Activated naive CD8-positive, alpha-beta T cell treated with anti-CD3 and anti-CD28 coated beads, Interleukin-2, amount 10 ng/mL, durations not matched to agents 7 days and 5 days (primary cell): ENCODE measurements at regions not wholly inside any gene's neighbourhood (a gene's known extent, or its start where the extent isn't known, plus 50 kb on each side); places are given as distances from the start of the nearest gene placed in this dataset.

Experiments used
- ATAC-seq: fragments of 150-1000 bp; cut with Tn5 transposase; one replicate; pipeline ENCODE4 v1.10.0; 2021; ENCODE audit warnings: low read depth, moderate library complexity
- POLR2A ChIA-PET: fragments of 350-600 bp; sonication (Branson Sonifier 250); formaldehyde crosslinking; loops from one replicate; lab custom pipeline; 2021; ENCODE audit warnings: antibody characterized with exemption; lab: Charles Lee
- DNase-seq: peaks from one replicate; pipeline ENCODE4 v3.0.0; 2021
- H3K27ac Mint-ChIP-seq: one replicate; pipeline ENCODE4 v1.8.0; 2022; ENCODE audit warnings: mild to moderate bottlenecking, mixed read lengths
- H3K27me3 Mint-ChIP-seq: one replicate; pipeline ENCODE4 v1.8.0; 2022; ENCODE audit warnings: mild to moderate bottlenecking, moderate library complexity, mixed read lengths
- H3K36me3 Mint-ChIP-seq: one replicate; pipeline ENCODE4 v1.8.0; 2021; ENCODE audit warnings: mild to moderate bottlenecking, mixed read lengths
- H3K4me1 Mint-ChIP-seq: one replicate; pipeline ENCODE4 v1.8.0; 2021; ENCODE audit warnings: mixed read lengths
- H3K4me3 Mint-ChIP-seq: one replicate; pipeline ENCODE4 v1.8.0; 2022; ENCODE audit warnings: mild to moderate bottlenecking, moderate library complexity, mixed read lengths
- H3K9me3 Mint-ChIP-seq: one replicate; pipeline ENCODE4 v1.8.0; 2021; ENCODE audit warnings: mixed read lengths

- Mint-ChIP-seq H3K27ac (no peak overlapping the region), H3K36me3 (no peaks in the 10 kb centered on the region), H3K4me1 (no peaks in the 10 kb centered on the region), H3K4me3 (no peak overlapping the region), H3K9me3 (no peaks in the 10 kb centered on the region), H3K27me3 (peaks cover 2% of the 10 kb centered on the region)
- DNase-seq: no peak
- ATAC-seq: no peak
- POLR2A ChIA-PET: no interaction called here
Measured at GRCh38 chr4:27178061-27178460, 317.4 kb downstream of the STIM2 start.

DNA sequence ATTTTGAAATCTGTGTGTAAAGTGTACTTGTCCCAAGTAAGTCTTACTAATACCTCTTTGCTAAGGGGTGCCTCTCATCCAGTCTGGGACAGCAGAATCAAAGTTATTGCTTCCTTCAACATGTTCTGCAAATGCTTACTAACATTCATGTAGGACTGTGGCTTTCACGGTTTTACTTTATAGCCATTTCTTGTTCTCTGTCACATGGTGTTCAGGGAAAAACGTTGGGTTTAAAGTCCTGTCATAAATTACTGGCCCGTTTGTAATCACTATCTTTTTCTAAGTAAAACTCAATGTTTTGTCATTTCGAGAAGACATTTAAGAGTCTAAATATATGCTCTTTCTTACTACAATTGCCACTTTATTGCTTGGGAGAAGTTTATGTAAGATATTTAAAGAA, 321.1 kb downstream of the STIM2 start:
- Mint-ChIP-seq H3K27me3 (no peaks in the 10 kb centered on the region), H3K4me3 (no peak overlapping the region), H3K36me3 (no peaks in the 10 kb centered on the region), H3K27ac (no peak overlapping the region), H3K4me1 (no peaks in the 10 kb centered on the region), H3K9me3 (no peaks in the 10 kb centered on the region)
- DNase-seq (no peak), ATAC-seq (no peak)
- POLR2A ChIA-PET: no interaction called here

DNA sequence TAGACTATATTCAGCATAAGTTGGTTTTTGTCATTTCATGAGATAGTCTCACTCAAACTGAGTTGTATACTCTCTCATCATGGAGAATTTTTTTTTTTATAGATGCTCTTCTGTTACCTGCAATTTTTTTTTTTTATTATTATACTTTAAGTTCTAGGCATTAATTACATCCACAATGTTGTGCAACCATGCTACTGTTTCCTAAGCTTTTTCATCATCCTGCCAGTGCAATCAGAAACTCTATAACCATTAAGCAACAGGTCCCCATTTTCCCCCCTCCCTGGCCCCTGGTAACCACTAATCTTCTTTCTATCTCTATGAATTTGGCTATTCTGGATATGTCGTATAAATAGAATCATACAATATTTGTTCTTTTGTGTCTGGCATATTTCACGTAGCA, 321.6 kb downstream of the STIM2 start:
- DNase-seq (no peak), ATAC-seq (no peak)
- Mint-ChIP-seq H3K4me3 (no peak overlapping the region), H3K27ac (no peak overlapping the region), H3K9me3 (no peaks in the 10 kb centered on the region), H3K27me3 (no peaks in the 10 kb centered on the region), H3K4me1 (no peaks in the 10 kb centered on the region), H3K36me3 (no peaks in the 10 kb centered on the region)
- POLR2A ChIA-PET: no interaction called here

- H3K36me3 Mint-ChIP-seq: no peaks in the 10 kb centered on the region
- no peaks in the 10 kb centered on the region for H3K27me3 Mint-ChIP-seq
- no peak for DNase-seq
- POLR2A ChIA-PET: no interaction called here
- H3K27ac Mint-ChIP-seq: no peak overlapping the region
- no peak overlapping the region for H3K4me3 Mint-ChIP-seq
- no peaks in the 10 kb centered on the region for H3K4me1 Mint-ChIP-seq
- H3K9me3 Mint-ChIP-seq: no peaks in the 10 kb centered on the region
- ATAC-seq: no peak
Measured at GRCh38 chr4:27184508-27185155, 324.0 kb downstream of the STIM2 start.

- no peaks in the 10 kb centered on the region for H3K27me3 Mint-ChIP-seq
- ATAC-seq: no peak
- no peak overlapping the region for H3K4me3 Mint-ChIP-seq
- no peaks in the 10 kb centered on the region for H3K9me3 Mint-ChIP-seq
- H3K36me3 Mint-ChIP-seq: no peaks in the 10 kb centered on the region
- H3K4me1 Mint-ChIP-seq: no peaks in the 10 kb centered on the region
- no peak for DNase-seq
- POLR2A ChIA-PET: no interaction called here
- no peak overlapping the region for H3K27ac Mint-ChIP-seq
Measured at GRCh38 chr4:27186710-27187109, 326.1 kb downstream of the STIM2 start.

GRCh38 chr4:27187786-27188185, 327.1 kb downstream of the STIM2 start:
- Mint-ChIP-seq H3K9me3 (no peaks in the 10 kb centered on the region), H3K27ac (no peak overlapping the region), H3K27me3 (no peaks in the 10 kb centered on the region), H3K4me1 (no peaks in the 10 kb centered on the region), H3K4me3 (no peak overlapping the region), H3K36me3 (no peaks in the 10 kb centered on the region)
- POLR2A ChIA-PET: no interaction called here
- DNase-seq: no peak
- no peak for ATAC-seq

DNA sequence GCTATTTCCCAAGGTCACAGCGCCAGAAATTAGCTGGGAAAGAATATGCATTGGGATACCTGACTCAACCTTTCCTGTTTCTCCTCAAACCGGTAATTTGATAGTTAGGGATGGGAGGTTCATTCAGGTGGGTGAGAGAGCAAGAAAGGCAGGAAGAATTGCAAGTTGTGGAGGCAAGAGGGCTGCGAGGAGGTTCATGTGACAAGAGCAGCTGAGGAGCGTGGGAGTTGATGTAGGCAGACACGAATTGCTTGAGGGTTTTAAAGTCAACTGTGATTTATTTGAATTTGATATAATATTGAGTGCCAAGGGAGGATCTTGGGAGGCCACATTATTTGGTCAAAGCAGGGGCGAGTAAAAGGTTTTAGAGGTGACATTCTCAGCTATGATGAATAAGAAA, 329.0 kb downstream of the STIM2 start:
- H3K36me3 Mint-ChIP-seq: no peaks in the 10 kb centered on the region

DNA sequence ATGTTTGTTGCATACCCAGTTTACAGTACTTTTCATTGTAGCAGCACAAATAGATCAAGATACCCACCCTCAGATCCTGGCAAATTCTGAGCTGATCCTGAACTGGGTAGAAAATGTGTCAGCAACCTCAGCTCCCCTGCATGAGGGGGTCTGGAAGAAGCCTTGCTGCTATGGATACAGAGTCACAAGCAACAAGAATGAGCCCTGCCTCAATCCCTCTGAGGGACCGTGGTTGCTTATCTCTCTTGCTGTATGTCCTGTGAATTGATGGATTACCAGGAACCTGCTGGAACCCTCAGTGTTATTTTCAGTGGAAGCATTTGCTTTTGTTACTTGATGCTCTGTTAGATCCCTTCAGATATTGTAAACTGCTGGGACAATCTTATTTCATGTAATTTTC, 331.0 kb downstream of the STIM2 start:
- no peak for DNase-seq
- H3K27me3 Mint-ChIP-seq: no peaks in the 10 kb centered on the region
- POLR2A ChIA-PET: no interaction called here
- H3K36me3 Mint-ChIP-seq: no peaks in the 10 kb centered on the region
- no peak for ATAC-seq
- no peaks in the 10 kb centered on the region for H3K4me1 Mint-ChIP-seq
- no peaks in the 10 kb centered on the region for H3K9me3 Mint-ChIP-seq
- no peak overlapping the region for H3K27ac Mint-ChIP-seq
- no peak overlapping the region for H3K4me3 Mint-ChIP-seq

More for the DNA sequence above, 329.0 kb downstream of the STIM2 start:
- POLR2A ChIA-PET: no interaction called here
- H3K4me3 Mint-ChIP-seq: no peak overlapping the region
- no peak overlapping the region for H3K27ac Mint-ChIP-seq
- no peaks in the 10 kb centered on the region for H3K27me3 Mint-ChIP-seq
- DNase-seq (no peak), ATAC-seq (no peak)
- no peaks in the 10 kb centered on the region for H3K9me3 Mint-ChIP-seq
- H3K4me1 Mint-ChIP-seq: no peaks in the 10 kb centered on the region

- no peak overlapping the region for H3K27ac Mint-ChIP-seq
Measured at GRCh38 chr4:27194599-27195176, 334.0 kb downstream of the STIM2 start.

GRCh38 chr4:27198246-27198645, 337.6 kb downstream of the STIM2 start:
- DNase-seq (no peak), ATAC-seq (no peak)
- H3K27me3 Mint-ChIP-seq: no peaks in the 10 kb centered on the region
- no peak overlapping the region for H3K4me3 Mint-ChIP-seq
- POLR2A ChIA-PET: no interaction called here
- no peaks in the 10 kb centered on the region for H3K4me1 Mint-ChIP-seq
- no peaks in the 10 kb centered on the region for H3K9me3 Mint-ChIP-seq
- H3K36me3 Mint-ChIP-seq: no peaks in the 10 kb centered on the region
- H3K27ac Mint-ChIP-seq: no peak overlapping the region

More at GRCh38 chr4:27194599-27195176, 334.0 kb downstream of the STIM2 start:
- POLR2A ChIA-PET: no interaction called here
- no peak overlapping the region for H3K4me3 Mint-ChIP-seq
- no peaks in the 10 kb centered on the region for H3K27me3 Mint-ChIP-seq
- H3K36me3 Mint-ChIP-seq: no peaks in the 10 kb centered on the region
- H3K4me1 Mint-ChIP-seq: no peaks in the 10 kb centered on the region
- H3K9me3 Mint-ChIP-seq: no peaks in the 10 kb centered on the region
- ATAC-seq (no peak), DNase-seq (no peak)

GRCh38 chr4:27198971-27199370, 338.3 kb downstream of the STIM2 start:
- Mint-ChIP-seq H3K36me3 (no peaks in the 10 kb centered on the region), H3K9me3 (no peaks in the 10 kb centered on the region), H3K27me3 (no peaks in the 10 kb centered on the region), H3K4me3 (no peak overlapping the region), H3K4me1 (no peaks in the 10 kb centered on the region), H3K27ac (no peak overlapping the region)
- ATAC-seq (no peak), DNase-seq (no peak)
- POLR2A ChIA-PET: no interaction called here

DNA sequence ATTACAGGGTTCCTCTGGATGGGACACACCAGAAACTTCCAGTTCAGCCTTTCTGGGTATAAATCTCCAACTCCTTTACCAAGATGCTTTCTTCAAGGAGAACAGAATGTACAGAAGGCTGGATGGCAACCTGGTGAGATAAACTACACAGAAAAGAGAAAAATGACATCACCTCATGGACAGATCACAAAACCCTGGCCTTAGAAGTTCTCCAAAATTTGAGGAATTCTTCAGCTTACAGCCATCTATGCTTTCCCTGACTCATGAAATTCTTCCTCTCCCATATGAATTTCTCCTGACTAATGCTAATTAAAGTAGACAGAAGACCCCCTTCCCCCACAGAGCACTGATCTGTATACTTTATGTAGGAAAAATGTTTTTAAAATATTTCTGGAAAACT, 345.4 kb downstream of the STIM2 start:
- no peak for ATAC-seq
- POLR2A ChIA-PET: no interaction called here

DNA sequence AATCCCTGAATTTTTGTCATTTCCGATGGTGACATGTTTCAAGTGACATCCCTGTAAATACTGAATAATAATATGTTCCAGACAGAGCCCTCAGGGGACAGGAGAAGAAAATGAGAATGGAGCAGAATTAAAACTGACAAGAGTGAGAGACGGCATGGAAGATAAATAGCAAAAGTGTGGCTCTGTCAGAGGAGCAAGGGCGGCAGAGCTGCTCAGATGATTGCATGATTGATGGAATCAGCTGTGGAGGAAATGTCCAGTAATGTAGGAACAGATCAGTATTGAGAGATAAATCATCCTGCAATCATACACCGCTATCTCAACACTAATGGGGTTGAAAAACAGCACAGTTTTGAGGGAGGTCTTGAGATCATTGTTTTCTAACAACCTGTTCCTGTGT, 350.3 kb downstream of the STIM2 start:
- POLR2A ChIA-PET: no interaction called here
- no peak for ATAC-seq
- no peaks in the 10 kb centered on the region for H3K27me3 Mint-ChIP-seq
- H3K4me1 Mint-ChIP-seq: no peaks in the 10 kb centered on the region
- no peaks in the 10 kb centered on the region for H3K9me3 Mint-ChIP-seq
- no peak for DNase-seq
- H3K36me3 Mint-ChIP-seq: no peaks in the 10 kb centered on the region
- H3K4me3 Mint-ChIP-seq: no peak overlapping the region
- H3K27ac Mint-ChIP-seq: no peak overlapping the region

More for the DNA sequence above, 345.4 kb downstream of the STIM2 start:
- no peaks in the 10 kb centered on the region for H3K36me3 Mint-ChIP-seq
- no peak overlapping the region for H3K4me3 Mint-ChIP-seq
- no peak for DNase-seq
- H3K4me1 Mint-ChIP-seq: no peaks in the 10 kb centered on the region
- H3K27me3 Mint-ChIP-seq: no peaks in the 10 kb centered on the region
- H3K9me3 Mint-ChIP-seq: no peaks in the 10 kb centered on the region
- no peak overlapping the region for H3K27ac Mint-ChIP-seq

- no peak overlapping the region for H3K27ac Mint-ChIP-seq
- POLR2A ChIA-PET: no interaction called here
- H3K4me3 Mint-ChIP-seq: no peak overlapping the region
- no peaks in the 10 kb centered on the region for H3K4me1 Mint-ChIP-seq
- DNase-seq (no peak), ATAC-seq (no peak)
- H3K27me3 Mint-ChIP-seq: no peaks in the 10 kb centered on the region
- no peaks in the 10 kb centered on the region for H3K9me3 Mint-ChIP-seq
- H3K36me3 Mint-ChIP-seq: no peaks in the 10 kb centered on the region
Measured at GRCh38 chr4:27214010-27214409, 353.4 kb downstream of the STIM2 start.
